ENCODE measurements at regions not wholly inside any gene's neighbourhood (a gene's known extent, or its start where the extent isn't known, plus 50 kb on each side); places are given as distances from the start of the nearest gene placed in this dataset.
A peak's percentile ranks its signal among the peaks of the same experiment; 100 is the strongest.

DNA sequence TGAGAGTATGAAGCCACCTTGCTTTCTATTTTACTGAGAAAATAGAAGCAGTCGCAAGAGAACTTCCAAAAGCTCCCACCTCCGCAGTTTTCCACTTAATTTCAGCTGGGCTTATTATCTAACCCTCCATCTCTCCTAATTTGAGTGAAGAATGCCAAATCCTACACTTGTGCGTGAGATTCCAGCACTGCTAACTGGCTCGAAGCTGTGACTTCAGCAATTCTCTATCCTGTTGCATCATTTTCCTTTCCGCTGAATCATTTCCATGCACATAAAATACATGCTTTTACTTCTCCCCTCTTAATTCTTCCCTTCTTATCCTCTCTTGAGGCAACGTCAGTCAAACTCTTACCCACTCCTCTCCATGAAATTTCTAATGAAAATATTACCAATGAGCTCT lies 189.5 kb downstream of the GASK1B start:
- H3K4me3 ChIP-seq (ENCODE audit: low read length): no peak overlapping the region

DNA sequence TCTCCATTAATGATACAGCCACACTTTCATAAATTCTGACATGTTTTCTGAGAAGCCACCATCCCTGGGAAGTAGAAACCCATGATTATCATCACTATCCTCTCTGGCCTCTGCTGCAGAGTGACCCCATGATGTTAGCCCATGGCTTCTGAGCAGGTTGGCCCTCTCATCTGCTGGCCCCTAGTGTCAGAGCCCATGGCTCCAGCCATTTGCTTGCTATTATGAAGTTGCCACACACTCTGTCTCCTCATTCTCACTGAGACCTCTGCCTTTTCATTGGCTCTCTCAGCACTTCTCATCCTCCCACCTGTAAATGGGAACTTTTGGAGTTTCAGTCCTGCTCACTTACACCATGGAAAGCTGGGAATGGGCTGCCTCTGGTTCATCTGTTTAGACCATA lies 192.7 kb downstream of the GASK1B start:
- no peak for DNase-seq (ENCODE audit: low read depth)
- no peak overlapping the region for H3K4me3 ChIP-seq (ENCODE audit: low read length)
- TF ChIP-seq, protein P1, sequence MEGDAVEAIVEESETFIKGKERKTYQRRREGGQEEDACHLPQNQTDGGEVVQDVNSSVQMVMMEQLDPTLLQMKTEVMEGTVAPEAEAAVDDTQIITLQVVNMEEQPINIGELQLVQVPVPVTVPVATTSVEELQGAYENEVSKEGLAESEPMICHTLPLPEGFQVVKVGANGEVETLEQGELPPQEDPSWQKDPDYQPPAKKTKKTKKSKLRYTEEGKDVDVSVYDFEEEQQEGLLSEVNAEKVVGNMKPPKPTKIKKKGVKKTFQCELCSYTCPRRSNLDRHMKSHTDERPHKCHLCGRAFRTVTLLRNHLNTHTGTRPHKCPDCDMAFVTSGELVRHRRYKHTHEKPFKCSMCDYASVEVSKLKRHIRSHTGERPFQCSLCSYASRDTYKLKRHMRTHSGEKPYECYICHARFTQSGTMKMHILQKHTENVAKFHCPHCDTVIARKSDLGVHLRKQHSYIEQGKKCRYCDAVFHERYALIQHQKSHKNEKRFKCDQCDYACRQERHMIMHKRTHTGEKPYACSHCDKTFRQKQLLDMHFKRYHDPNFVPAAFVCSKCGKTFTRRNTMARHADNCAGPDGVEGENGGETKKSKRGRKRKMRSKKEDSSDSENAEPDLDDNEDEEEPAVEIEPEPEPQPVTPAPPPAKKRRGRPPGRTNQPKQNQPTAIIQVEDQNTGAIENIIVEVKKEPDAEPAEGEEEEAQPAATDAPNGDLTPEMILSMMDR (IDR thresholded peaks at IDR 0.05; ENCODE audit: insufficient read depth, low read depth, low read length, missing control alignments): no peak

More for the DNA sequence above, 189.5 kb downstream of the GASK1B start:
- TF ChIP-seq, protein P1 (IDR thresholded peaks at IDR 0.05; ENCODE audit: insufficient read depth, low read depth, low read length, missing control alignments): no peak
- DNase-seq (ENCODE audit: low read depth): no peak

DNA sequence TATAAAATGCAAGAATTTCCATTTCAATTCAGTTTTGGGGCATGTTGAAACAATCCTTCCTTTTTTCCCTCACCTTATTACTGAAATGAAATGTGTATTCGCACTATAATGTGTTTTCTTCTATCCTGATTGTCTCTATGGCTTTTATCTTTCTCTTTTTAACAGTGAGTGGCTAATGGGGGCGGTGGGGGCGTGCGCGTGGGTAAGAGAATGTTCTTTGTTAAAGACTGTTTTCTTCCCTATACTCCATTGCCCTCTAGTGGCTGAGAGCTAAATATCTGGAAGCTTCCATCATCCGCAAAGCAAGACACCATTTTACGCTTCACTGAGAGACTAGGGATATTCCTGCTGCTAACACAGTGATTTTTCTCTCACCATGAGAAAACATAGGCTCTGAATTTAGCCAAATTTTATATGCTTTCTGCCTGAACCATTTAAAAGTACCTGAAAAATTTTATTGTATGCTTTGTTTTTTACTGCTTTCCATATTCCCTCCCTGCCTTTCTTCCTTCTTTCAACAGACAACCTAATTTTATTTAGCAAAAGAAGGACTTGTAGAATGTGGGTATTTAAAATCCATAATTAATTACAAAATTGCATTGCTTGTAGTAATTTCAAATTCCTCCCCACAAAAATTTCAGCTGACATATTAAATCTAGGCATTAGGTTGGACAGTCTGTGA lies 194.0 kb downstream of the GASK1B start:
- peak; percentile 68 for DNase-seq (ENCODE audit: low read depth)
- H3K4me3 ChIP-seq (ENCODE audit: low read length): no peak overlapping the region
- TF ChIP-seq, protein P1 (IDR thresholded peaks at IDR 0.05; ENCODE audit: insufficient read depth, low read depth, low read length, missing control alignments): peak; percentile 88

DNA sequence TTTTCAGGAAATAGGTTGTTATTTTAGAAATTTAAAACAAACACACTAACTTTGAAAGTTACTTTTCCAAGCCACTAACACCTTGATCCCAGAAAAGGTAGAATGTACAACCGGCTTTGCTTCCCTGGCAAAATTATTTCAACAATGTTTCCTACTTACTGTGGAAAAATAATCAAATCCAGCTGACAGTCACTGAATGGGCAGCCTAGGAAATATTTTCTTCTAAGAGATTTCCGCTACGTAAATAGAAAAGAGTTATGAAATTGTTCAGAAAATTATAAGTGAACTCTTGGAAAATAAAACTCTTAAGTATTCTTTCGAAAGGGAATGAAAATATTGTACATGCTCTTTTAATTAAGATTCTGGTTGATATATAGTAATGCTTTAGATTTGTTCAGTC lies 195.7 kb downstream of the GASK1B start:
- TF ChIP-seq, protein P1 (IDR thresholded peaks at IDR 0.05; ENCODE audit: insufficient read depth, low read depth, low read length, missing control alignments): no peak
- no peak for DNase-seq (ENCODE audit: low read depth)
- H3K4me3 ChIP-seq (ENCODE audit: low read length): no peak overlapping the region

DNA sequence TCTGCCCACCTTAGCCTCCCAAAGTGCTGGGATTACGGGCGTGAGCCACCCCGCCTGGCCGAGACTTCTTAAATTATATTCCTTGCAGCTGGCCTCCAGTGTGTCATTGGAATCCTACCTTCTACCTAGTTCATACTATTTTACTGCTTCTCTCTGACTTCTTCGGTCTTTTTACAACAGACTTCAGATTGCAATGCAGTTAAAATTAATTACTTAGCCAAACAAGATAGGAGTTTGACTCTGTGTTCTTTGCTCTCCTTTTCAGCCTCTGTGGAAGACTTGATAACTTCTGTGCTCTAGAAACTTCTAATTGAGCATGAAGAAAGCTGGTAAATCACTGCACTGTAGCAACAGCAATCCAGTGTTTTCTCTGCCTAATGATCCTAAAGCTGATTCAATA lies 199.5 kb downstream of the GASK1B start:
- TF ChIP-seq, protein P1 (IDR thresholded peaks at IDR 0.05; ENCODE audit: insufficient read depth, low read depth, low read length, missing control alignments): no peak
- no peak for DNase-seq (ENCODE audit: low read depth)
- H3K4me3 ChIP-seq (ENCODE audit: low read length): no peak overlapping the region

DNA sequence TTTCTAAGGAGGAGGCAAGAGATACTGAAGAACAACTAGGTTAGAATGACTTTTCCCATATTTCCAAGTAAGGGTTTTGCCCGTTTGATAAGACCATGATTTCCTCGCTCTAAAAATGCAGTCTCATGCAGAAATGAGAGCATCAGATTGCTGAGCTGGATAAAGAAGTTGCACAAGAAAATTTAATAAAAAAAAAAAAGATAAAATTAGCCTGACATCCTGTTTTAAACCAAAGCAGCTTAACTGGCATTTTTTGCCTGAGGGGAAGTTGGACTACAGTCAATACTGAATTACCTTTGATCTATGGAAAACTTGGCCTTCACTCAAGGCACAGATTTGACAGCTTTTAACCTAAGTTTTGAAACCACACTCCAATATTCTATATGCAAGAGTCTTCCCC lies 208.4 kb downstream of the GASK1B start:
- TF ChIP-seq, protein P1 (IDR thresholded peaks at IDR 0.05; ENCODE audit: insufficient read depth, low read depth, low read length, missing control alignments): no peak
- H3K4me3 ChIP-seq (ENCODE audit: low read length): no peak overlapping the region
- DNase-seq (ENCODE audit: low read depth): no peak
